ENCODE measurements at regions not wholly inside any gene's neighbourhood (a gene's known extent, or its start where the extent isn't known, plus 50 kb on each side); places are given as distances from the start of the nearest gene placed in this dataset.

DNA sequence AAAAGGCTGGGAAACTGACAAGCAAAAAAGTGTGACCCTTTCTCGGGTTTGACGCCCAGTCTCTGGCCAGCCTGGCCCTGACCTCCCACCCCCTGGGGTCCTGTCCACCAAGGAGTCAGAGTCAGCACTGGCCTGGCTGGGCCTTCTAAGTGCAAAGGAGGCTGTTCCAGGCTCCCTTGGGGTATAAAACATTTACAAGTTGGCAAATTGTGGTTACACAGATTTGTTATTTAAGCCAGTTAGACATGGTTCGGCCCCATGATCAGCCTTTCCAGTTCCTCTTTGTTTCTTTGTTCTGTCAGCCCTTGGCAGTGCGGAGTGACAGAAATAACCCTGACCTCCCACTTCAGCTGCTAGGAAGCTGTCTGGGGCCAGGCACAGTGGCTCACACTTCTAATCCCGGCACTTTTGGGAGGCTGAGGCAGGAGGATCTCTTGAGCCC, 161.6 kb upstream of the RAB4A start:
- Mint-ChIP-seq H3K9me3 (no peaks in the 10 kb centered on the region), H3K27me3 (ENCODE audit: low read depth) (peaks cover 22% of the 10 kb centered on the region), H3K4me3 (no peak overlapping the region), H3K4me1 (ENCODE audit: low read depth) (peaks cover 2% of the 10 kb centered on the region), H3K27ac (no peak overlapping the region), H3K36me3 (ENCODE audit: low read depth) (no peaks in the 10 kb centered on the region)

DNA sequence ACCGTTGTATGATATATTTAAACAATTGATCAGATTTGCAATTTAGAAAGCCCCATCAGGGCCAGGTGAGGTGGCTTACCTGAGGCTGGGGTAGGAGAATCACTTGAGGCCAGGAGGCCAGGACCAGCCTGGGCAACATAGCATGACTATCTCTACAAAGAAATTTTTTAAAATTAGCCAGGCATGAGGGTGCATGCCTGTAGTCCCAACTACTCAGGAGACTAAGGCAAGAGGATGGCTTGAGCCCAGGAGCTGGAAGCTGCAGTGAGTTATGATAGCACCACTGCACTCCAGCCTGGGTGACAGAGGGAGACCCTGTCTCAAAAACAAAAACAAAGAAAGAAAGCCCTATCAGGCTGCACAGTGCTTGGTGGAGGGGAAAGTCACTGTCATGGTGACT, 159.9 kb upstream of the RAB4A start:
- Mint-ChIP-seq H3K27ac (no peak overlapping the region), H3K36me3 (ENCODE audit: low read depth) (no peaks in the 10 kb centered on the region), H3K4me3 (no peak overlapping the region), H3K27me3 (ENCODE audit: low read depth) (peaks cover 15% of the 10 kb centered on the region), H3K9me3 (no peaks in the 10 kb centered on the region), H3K4me1 (ENCODE audit: low read depth) (peaks cover 3% of the 10 kb centered on the region)

DNA sequence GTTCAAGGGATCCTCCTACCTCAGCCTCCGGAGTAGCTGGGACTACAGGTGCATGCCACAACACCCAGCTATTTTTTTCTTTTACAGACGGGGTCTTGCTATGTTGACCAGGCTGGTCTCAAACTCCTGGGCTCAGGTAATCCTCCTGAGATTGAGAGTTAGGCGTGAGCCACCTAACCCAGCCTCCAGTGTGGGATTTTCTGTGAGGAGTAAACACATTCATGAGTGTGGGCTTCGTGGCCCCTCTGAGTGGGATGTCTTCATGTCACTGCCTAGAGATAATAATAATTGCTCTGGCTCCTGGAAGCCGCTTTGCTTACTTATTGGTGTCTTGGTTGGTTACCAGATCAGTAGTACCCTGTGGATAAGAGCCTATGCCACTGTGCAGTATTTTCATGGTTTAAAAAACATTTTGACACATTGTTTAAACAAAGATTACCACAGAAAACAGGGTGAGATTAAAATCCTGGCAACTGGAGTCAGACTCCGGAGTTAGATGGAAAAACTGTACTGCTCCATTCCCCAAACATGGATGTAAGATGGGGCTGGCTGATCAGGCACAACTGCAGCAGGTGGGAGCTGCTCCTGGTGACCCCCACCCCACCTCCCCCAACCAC, 159.1 kb upstream of the RAB4A start:
- no peak overlapping the region for H3K4me3 Mint-ChIP-seq
- H3K36me3 Mint-ChIP-seq (ENCODE audit: low read depth) = no peaks in the 10 kb centered on the region
- peaks cover 3% of the 10 kb centered on the region for H3K4me1 Mint-ChIP-seq (ENCODE audit: low read depth)
- peaks cover 12% of the 10 kb centered on the region for H3K27me3 Mint-ChIP-seq (ENCODE audit: low read depth)
- H3K27ac Mint-ChIP-seq = no peak overlapping the region
- no peaks in the 10 kb centered on the region for H3K9me3 Mint-ChIP-seq

DNA sequence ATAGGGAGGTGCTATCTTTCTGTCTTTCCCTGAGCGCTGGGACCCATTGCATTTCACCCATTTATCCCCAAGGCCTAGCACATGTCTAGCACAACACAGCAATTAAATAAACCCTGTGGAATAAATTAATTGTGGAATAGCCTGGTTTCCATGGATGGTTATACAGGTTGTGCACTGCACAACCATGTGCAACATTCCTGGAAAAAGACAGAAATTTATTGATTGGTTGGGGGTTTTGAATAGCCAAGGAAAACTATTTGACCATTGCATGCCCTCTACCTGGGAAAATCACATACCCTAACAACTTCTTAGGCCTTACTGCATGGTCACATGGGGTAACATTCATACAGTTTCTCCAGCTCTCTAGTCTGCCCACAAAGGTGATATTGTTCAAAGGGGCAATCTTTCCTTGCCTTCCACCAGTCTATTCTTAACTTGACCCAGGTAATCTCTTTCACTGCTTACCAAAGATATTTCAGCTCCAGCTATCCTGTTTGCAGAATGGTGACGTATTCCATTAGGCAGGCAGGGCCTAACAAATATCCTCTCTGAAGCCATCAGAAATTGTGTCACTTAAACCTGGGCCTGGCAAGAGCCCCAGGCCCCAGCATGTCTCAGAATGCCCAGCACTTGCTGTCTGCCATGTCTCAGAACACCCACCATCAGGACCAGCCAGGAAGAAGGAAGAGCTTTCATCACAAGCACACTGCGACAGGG, 157.9 kb upstream of the RAB4A start:
- Mint-ChIP-seq H3K4me1 (ENCODE audit: low read depth) (peaks cover 3% of the 10 kb centered on the region), H3K36me3 (ENCODE audit: low read depth) (no peaks in the 10 kb centered on the region), H3K9me3 (no peaks in the 10 kb centered on the region), H3K4me3 (no peak overlapping the region), H3K27me3 (ENCODE audit: low read depth) (peaks cover 9% of the 10 kb centered on the region), H3K27ac (no peak overlapping the region)

DNA sequence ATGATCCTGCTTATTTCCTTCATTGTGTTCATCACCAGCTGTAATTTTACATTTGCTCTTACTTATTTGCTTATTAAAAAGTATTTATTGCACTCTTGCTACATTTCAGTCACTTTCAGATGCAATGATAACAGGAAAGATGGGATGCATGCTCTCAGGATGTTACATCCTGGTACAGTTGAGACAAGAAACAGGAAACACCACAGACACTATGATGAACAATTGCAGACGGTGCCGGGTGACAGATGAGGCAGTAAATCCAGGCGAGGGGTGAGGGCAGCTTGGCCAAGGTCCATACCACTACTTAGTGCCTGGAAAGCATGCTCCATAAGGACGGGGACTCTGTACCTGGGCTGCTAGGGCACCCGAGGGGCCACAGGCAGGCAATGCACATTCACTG, 156.6 kb upstream of the RAB4A start:
- H3K27me3 Mint-ChIP-seq (ENCODE audit: low read depth) = peaks cover 5% of the 10 kb centered on the region
- H3K36me3 Mint-ChIP-seq (ENCODE audit: low read depth) = no peaks in the 10 kb centered on the region
- peaks cover 6% of the 10 kb centered on the region for H3K4me1 Mint-ChIP-seq (ENCODE audit: low read depth)
- H3K27ac Mint-ChIP-seq = no peak overlapping the region
- no peaks in the 10 kb centered on the region for H3K9me3 Mint-ChIP-seq
- no peak overlapping the region for H3K4me3 Mint-ChIP-seq

DNA sequence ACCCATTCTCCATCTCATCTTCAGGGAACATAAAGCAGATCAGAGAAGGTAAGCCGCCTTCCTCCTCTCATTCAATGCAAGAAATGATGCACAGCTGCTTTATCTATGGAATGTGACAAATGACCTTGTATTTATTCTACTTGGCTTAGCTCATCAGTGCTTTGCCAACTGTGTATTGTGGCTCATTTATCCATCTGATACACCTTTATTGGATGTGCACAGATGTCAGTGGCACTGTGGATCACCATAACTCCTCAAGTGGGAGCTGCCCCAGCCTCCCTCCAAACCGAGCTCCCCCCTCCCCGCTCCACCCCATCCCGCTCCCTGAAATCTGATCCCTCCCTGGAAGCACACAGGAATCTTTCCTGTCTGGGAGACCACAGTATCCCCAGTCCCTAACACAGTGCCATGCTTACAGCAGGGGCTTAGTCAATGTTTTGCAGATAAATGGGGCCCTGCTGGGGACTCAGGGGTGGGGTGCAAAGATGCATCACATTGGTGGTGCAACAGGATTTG, 156.0 kb upstream of the RAB4A start:
- Mint-ChIP-seq H3K27ac (no peak overlapping the region), H3K4me3 (no peak overlapping the region), H3K27me3 (ENCODE audit: low read depth) (peaks cover 5% of the 10 kb centered on the region), H3K36me3 (ENCODE audit: low read depth) (no peaks in the 10 kb centered on the region), H3K4me1 (ENCODE audit: low read depth) (peaks cover 6% of the 10 kb centered on the region), H3K9me3 (no peaks in the 10 kb centered on the region)

DNA sequence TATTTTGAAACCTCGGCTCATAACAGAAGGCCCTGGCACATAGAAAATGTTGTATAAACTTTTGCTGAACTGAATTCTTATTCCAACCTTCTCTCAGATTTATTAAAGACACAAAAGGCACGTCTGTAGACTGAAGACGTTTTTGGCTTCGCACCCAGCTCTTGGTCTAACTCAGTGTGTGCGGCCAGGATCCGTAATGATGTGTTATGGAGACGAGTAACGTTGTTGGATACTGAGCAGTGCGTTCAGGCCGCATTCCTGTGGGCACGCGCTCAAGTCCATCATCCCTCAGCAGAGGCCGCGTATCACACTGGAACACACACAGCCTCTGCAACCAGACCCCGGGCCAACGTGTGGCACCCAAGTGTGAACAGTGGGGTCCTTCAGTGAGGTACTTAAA, 154.8 kb upstream of the RAB4A start:
- no peak overlapping the region for H3K27ac Mint-ChIP-seq
- no peak overlapping the region for H3K4me3 Mint-ChIP-seq
- H3K4me1 Mint-ChIP-seq (ENCODE audit: low read depth) = peaks cover 6% of the 10 kb centered on the region
- H3K9me3 Mint-ChIP-seq = no peaks in the 10 kb centered on the region
- H3K36me3 Mint-ChIP-seq (ENCODE audit: low read depth) = no peaks in the 10 kb centered on the region
- no peaks in the 10 kb centered on the region for H3K27me3 Mint-ChIP-seq (ENCODE audit: low read depth)

DNA sequence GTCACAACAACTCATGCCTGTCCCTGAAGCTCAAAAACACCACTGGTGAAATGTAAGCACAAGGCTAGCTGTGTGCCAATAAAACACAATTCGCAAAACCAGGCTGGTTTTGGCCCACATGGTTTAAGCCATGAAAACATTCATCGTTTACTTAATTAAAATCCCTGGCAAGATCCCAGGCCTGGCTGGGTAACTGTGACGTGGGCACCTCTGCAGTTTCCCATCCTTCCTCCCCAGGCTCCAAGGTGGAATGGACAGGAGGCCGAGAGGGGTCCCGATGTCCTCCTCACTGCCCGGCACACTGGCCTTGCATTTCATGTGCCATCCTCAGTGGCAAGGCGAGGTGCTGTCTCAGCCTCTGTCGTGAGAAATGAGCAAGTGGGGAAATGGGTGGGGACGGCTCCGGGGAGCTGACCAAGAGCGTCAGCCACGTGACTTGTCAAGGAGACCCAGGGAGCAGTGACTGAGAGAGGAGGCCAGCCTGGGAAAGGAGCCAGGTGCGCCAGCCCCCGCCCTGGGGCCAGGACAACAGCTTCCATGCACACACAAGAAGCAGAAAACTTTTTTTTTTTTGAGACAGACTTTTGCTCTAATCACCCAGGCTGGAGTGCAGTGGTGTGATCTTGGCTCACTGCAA, 153.1 kb upstream of the RAB4A start:
- Mint-ChIP-seq H3K36me3 (ENCODE audit: low read depth) (no peaks in the 10 kb centered on the region), H3K4me1 (ENCODE audit: low read depth) (peaks cover 6% of the 10 kb centered on the region)

DNA sequence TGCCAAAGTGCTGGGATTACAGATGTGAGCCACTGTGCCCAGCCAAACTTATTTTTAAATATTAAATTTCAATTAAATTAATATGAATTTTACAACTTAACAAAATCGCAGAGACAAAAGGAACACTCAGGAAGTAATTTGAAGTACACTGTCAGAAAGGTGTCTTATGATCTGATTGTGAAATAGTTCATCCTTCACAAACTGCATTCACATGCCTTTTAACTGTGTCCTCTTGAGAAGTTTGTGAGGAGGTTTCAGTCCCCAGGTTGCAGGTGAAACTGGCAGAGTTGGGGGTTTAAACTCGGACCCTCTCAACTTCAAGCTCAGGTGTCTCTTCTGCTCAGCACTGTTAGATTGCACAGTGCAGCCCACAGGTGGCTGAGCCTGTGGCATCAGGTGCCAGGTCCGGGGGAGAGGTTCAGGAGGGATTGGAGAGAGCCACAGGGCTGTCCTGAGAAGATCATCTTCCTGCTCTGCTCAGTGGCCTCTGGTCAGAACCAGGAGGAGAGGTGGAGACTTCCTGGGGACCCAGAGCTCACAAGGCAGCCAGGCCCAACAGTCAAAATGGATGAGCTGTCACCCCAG, 152.3 kb upstream of the RAB4A start:
- Mint-ChIP-seq H3K9me3 (no peaks in the 10 kb centered on the region), H3K36me3 (ENCODE audit: low read depth) (no peaks in the 10 kb centered on the region), H3K4me1 (ENCODE audit: low read depth) (peaks cover 6% of the 10 kb centered on the region), H3K4me3 (no peak overlapping the region), H3K27me3 (ENCODE audit: low read depth) (peaks cover 9% of the 10 kb centered on the region), H3K27ac (no peak overlapping the region)

More for the DNA sequence above, 153.1 kb upstream of the RAB4A start:
- Mint-ChIP-seq H3K4me3 (no peak overlapping the region), H3K9me3 (no peaks in the 10 kb centered on the region), H3K27ac (no peak overlapping the region), H3K27me3 (ENCODE audit: low read depth) (peaks cover 5% of the 10 kb centered on the region)

DNA sequence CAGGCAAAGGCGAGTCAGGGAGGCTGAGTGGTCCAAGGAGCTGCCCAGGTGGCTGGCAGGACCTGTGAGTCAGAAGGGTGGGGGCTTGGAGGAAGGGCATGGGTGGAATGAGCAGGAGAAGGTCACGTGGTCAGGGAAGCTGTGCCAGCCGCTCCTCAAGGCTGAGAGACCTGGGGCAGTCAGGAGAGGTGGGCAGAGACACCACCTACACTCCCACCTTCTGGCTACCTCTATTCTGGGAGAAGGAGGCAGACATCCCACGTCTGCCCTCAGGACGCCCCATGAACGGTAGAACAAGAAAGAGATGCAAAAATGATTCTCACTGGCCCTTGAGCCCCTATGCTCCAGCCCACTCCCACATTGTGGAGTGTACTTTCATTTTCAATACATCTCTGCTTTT, 151.8 kb upstream of the RAB4A start:
- Mint-ChIP-seq H3K4me1 (ENCODE audit: low read depth) (peaks cover 6% of the 10 kb centered on the region), H3K27ac (no peak overlapping the region), H3K36me3 (ENCODE audit: low read depth) (no peaks in the 10 kb centered on the region), H3K9me3 (no peaks in the 10 kb centered on the region), H3K4me3 (no peak overlapping the region), H3K27me3 (ENCODE audit: low read depth) (peaks cover 13% of the 10 kb centered on the region)

DNA sequence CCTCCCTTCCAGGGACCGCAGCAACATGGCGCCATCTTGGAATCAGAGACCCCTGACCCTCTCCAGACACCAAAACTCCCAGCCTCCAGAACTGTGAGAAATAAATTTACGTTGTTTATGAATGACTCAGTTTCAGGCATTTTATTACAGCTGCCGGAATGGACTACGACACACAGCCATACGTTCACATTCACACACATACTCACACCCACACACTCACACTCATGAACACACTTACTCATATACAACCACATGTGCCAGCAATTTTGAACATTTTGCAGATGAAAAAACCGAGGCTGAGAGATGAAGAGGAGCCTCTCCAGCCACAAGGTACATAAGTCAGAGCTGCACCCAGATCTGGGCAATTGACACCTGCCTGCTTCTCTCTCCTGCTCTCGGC, 151.0 kb upstream of the RAB4A start:
- H3K27me3 Mint-ChIP-seq (ENCODE audit: low read depth) = peaks cover 20% of the 10 kb centered on the region
- H3K27ac Mint-ChIP-seq = no peak overlapping the region
- no peaks in the 10 kb centered on the region for H3K36me3 Mint-ChIP-seq (ENCODE audit: low read depth)
- no peaks in the 10 kb centered on the region for H3K9me3 Mint-ChIP-seq
- no peak overlapping the region for H3K4me3 Mint-ChIP-seq
- H3K4me1 Mint-ChIP-seq (ENCODE audit: low read depth) = peaks cover 3% of the 10 kb centered on the region

DNA sequence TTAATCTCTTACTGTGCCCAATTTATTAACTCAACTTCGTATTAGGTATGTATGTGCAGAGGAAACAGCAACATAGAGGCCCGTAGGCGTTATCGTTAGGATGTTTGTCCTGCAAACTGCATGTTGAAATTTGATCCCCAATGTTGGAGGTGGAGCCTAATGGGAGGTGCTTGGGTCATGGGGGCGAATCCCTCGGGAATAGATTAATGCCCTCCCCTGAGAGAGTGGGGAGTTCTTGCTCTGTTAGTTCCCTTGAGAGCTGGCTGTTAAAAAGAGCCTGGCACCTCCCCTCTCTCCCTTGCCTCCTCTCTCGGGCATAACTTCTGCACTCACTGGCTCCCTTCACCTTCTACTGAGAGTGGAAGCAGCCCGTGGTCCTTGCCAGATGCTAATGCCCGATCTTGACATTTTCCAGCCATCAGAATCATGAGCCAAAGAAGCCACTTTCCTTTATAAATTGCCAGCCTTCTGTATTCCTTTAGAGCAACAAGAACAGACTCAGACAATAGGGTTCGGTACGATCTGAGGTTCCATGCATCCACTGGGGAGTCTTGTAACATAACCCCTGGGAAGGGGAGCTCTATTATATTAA, 149.0 kb upstream of the RAB4A start:
- Mint-ChIP-seq H3K4me3 (no peak overlapping the region), H3K9me3 (no peaks in the 10 kb centered on the region), H3K36me3 (ENCODE audit: low read depth) (no peaks in the 10 kb centered on the region), H3K27ac (no peak overlapping the region), H3K27me3 (ENCODE audit: low read depth) (peaks cover 37% of the 10 kb centered on the region), H3K4me1 (ENCODE audit: low read depth) (peaks cover 6% of the 10 kb centered on the region)

DNA sequence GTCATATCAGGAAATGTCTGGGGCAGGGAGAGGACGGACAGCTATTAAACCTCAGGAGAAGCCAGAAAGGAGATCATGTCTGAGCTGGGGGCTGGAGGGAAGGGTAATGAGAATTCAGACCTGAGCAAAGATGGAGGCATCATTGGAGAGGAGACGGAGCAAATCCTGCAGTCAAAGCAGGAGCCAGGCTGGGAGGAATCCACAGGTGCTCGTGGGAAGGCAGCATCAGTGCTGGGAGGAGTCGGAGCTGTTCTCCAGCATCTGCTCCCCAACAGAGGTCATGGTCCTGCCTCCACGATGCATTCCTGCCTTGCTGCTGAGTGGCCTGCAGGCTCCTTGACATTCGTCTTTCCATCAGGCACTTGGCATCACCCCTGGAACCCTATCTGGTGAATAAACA, 148.3 kb upstream of the RAB4A start:
- Mint-ChIP-seq H3K9me3 (no peaks in the 10 kb centered on the region), H3K36me3 (ENCODE audit: low read depth) (no peaks in the 10 kb centered on the region), H3K4me1 (ENCODE audit: low read depth) (peaks cover 12% of the 10 kb centered on the region), H3K27me3 (ENCODE audit: low read depth) (peaks cover 44% of the 10 kb centered on the region), H3K27ac (no peak overlapping the region), H3K4me3 (no peak overlapping the region)

DNA sequence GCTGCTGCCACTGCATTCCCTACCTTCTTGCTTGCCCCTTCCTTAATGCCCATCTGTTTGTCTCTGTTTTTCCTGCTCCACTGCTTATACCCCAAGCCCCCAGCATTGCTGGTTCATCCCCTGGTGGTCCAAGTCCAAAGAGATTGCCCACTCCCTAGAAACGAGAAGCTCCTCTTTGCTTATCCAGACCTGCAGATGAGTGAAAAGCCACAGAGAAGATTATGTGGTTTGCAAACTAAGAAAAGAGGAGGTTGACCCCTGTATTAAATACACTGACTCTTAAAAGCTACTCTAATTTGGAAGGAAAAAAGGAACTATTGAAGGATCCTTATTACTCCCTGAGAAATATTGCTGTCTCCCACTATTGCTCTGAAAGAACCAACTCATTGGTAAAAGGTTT, 146.8 kb upstream of the RAB4A start:
- no peak overlapping the region for H3K4me3 Mint-ChIP-seq
- no peak overlapping the region for H3K27ac Mint-ChIP-seq
- H3K4me1 Mint-ChIP-seq (ENCODE audit: low read depth) = peaks cover 16% of the 10 kb centered on the region
- H3K27me3 Mint-ChIP-seq (ENCODE audit: low read depth) = peaks cover 53% of the 10 kb centered on the region
- no peaks in the 10 kb centered on the region for H3K9me3 Mint-ChIP-seq
- H3K36me3 Mint-ChIP-seq (ENCODE audit: low read depth) = no peaks in the 10 kb centered on the region
